GM19043 (cell line): ENCODE measurements at regions not wholly inside any gene's neighbourhood (a gene's known extent, or its start where the extent isn't known, plus 50 kb on each side); places are given as distances from the start of the nearest gene placed in this dataset.

ENCODE experiments used
- ATAC-seq: cut with Tn5 transposase; IDR thresholded peaks from one replicate; pipeline ENCODE4 v1.9.1; 2021; ENCODE audit warnings: low read depth; ENCODE audit not compliant: unreplicated experiment

DNA sequence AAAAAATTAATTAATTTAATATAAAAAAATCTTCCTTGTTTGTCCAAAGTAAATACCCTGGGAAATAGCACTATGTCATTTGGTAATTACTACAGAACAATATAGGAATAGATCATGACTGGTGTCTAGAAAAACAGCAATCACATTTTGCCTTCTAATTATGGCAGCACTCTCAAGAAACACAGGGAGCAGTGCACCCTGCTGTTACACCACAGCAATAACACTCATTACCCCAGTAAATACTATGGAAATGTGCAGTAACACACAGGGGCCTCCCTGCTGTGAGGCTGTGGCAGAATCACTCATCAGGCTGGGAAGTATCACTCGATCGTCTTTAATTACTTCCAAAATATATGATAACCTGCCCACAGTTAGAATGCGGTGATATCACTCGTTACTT lies 646.0 kb downstream of the TUSC7 start:
- peak; percentile 51 for ATAC-seq

- no peak for ATAC-seq
These were observed 646.6 kb downstream of the TUSC7 start for GRCh38 chr3:117356091-117356705.

DNA sequence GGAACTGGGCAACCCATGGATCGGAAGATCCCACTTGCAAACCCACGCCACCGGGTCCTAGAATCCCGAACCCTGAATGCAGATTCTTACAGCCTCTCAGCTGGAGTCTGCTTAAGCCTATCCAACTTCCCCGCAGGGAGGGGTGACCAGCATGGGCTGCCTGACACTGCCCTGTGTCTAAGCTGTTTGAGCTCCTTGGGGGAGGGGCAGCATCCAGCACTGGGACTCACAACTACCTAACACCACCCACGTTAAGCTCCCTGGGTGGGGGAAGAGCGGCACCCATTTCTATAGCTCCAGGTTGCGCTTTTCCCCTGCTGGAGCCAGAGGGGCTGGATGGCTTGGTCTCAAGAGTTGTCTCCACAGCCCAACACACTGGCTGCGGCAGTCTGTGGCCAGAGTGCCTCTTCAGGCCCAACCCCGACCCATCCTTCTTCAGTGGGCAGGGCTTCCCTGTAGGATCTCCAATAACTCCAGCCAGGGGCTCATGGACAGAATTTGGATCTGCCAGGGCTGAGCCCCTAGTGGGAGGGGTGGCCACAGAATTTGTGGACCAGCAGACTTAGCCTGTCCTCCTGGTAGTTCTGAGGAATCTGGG lies 649.2 kb downstream of the TUSC7 start:
- ATAC-seq: no peak

- ATAC-seq: no peak
These were observed 657.0 kb downstream of the TUSC7 start for GRCh38 chr3:117366574-117366973.

DNA sequence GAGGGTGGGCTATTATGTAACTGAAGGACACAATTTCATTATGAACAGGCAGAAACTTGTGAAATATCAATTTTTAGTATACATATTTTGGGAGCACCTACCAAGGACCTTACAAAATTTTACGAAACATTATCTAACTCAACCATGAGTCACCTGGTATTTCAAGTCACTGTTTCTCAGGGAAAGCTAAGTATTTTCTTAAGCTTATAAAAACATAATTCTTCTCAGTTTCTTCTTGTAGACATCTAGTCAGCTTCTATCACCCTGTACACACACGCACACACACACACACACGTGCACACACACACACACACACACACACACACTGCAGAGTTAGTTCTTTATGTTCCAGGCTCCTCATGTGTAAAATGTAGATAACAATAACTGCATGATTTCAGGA lies 658.3 kb downstream of the TUSC7 start:
- no peak for ATAC-seq

- no peak for ATAC-seq
These were observed 671.1 kb downstream of the TUSC7 start for GRCh38 chr3:117380631-117381030.

- no peak for ATAC-seq
These were observed 683.5 kb downstream of the TUSC7 start for GRCh38 chr3:117393119-117393518.

- no peak for ATAC-seq
These were observed 688.7 kb downstream of the TUSC7 start for GRCh38 chr3:117398141-117398899.

DNA sequence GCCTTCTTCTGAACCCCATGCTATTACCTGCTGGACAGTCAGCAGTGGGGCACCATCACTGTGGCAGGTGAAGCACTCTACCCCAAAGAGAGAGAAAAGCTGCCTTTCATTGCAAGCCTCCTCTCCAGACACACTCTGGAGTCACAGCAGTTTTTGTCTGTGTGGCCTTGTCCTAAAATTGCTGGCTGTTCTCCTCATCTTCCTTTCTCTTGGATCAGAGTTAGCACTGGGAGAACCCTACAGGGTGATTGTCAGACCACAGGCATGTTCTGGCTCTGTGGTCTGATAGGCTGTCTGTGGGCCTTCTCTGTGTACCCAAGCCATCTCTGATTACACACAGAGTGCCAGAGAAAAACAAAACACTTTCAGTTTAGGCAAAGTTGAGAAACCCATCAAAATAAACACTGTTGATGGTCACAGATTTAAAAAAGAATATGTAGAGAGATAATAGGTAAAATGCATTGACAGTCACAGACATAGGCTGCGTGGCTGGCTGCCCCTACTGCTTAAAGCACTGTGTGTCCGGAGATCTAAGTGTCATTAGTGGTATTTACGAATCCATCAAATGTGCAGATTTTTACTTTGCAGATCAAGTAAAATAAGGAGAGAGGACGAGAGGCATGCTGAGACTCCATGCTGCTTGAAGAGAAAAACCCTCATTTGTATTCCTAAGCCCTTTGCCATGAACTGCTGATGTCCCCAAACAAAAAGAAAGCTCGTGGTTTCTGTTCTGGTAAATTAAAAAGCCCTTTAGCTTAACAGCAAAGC lies 689.9 kb downstream of the TUSC7 start:
- ATAC-seq: no peak

- ATAC-seq: no peak
These were observed 690.7 kb downstream of the TUSC7 start for GRCh38 chr3:117400303-117400702.

DNA sequence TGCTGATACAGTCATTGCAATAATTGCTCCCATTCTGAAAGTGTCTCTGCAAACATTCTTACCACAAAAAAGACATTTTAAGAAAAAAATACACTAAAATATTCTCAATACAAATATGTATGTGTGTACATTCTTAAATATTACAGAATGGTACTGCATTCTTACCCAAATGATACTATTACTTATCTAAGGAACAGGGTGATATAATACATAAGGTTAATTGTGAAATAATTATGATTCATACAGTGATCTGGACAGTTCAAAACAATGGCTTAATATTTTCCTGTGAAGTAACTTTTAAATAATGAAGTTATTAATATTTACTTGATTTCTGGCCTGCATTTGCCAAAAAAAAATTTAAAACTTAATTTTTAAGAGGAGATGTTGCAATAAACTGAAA lies 694.6 kb downstream of the TUSC7 start:
- ATAC-seq: no peak

- ATAC-seq: no peak
These were observed 695.2 kb downstream of the TUSC7 start for GRCh38 chr3:117404730-117405129.

- ATAC-seq: no peak
These were observed 695.8 kb downstream of the TUSC7 start for GRCh38 chr3:117405359-117405758.

GRCh38 chr3:117407317-117407716 lies 697.7 kb downstream of the TUSC7 start:
- no peak for ATAC-seq

GRCh38 chr3:117408811-117409210 lies 699.2 kb downstream of the TUSC7 start:
- ATAC-seq: no peak

- ATAC-seq: no peak
These were observed 699.7 kb downstream of the TUSC7 start for GRCh38 chr3:117409256-117409655.

DNA sequence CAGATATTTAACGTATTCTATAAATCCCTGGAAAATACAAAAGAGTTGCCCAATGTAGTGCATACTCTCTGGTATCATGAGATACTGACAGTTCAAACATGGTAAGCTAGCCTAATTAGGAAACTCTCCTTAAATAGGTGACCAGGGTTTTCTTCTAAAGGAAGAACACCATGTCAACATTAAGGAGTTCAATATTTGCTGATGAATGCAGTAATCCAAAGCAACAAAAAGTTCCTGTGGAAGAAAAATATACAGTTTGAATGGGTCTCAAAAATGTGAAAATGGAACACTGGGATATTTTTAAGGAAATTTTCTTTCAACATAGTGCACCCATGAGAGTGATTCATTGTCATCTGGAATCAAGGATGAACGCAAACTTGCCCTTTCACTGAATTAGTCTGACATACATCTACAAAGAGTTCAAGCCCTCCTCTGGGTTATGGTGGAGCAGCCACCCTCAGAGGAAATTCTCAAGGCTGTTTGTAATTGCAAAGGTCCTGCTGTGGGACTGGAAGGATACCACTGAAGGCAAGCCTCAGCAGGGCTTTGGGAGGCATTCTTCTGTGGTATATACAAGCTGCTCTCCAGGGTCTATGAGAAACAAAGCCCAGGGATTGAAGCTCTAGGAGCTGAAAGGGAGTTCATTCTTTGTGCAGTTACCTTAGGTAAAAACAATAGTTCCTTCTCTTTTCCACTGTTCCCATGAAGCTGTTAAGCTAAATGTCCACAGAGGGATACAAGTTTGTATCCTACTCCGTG lies 700.3 kb downstream of the TUSC7 start:
- ATAC-seq: no peak

DNA sequence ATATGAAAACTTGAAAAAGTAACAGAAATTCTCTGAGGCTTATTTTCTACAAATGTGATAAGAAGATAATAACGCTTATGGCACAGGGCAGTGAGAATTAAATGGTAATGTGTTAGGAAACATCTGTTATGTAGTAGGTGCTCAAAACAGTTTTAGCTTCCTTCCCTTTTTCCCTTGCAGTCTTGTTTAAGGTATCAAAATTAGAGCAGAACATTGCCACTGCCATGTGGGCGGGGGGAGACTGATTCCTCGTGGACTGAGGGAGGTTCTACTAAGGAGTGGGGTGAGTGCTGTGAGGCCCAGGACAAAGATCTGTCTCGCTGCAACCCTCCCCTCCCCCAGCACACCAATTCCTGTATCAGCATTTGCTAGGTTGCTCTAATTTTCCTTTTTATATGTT lies 702.4 kb downstream of the TUSC7 start:
- ATAC-seq: no peak

DNA sequence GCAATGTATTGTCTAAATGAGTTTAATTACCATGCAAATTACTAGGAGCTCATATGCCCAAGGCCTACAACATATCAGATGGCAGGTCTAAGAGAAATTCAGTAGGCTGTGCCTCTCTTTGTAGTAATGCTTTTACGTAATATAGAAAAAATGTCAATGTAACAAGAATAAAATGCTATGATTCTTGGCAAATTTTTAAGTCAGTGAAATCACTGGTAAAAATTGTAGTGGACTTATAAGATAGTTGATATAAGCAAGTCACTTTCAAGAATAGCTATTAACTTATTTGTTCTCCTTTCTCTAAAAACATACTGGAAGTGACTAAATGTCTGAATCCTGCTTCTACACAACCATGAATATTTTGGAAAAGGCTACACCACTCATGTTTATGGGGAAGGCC lies 707.8 kb downstream of the TUSC7 start:
- ATAC-seq: no peak

DNA sequence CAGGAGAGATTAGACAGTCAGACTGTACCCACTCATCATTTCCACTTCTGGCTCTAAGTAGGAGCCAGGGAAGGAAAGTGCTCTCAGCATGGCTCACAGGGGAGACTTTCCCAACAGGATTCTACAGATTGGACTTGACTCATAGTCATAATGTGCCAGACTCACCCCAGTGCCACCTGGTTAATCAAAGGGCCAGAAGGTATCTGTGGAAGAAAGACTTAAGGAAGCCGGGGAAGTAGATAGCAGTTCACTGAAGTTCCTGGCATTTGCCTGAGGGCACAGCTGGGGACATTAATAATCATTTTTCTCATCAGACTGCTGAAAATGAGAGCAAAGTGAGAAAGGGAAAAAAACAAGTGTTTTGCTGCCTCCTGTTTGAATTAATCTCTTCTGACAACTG lies 717.5 kb downstream of the TUSC7 start:
- no peak for ATAC-seq

DNA sequence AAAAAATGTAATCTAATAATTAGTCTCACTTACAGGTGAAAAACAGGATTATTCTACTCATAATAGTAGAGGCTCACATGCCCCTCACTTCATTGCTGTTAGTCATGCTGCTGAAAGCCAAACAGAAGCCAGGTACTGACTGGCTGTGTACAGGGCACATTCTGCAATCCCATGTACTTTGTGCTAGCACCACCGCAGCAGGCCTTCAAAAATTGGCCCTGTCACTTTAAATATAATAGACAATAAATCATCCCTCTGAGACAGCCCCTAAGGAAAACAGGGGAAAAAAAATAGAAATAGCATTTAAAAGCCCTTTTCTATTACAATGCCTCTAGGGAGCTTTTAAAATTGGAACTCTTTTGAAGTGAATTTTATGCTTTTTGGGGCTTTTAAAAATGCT lies 723.8 kb downstream of the TUSC7 start:
- no peak for ATAC-seq
